ENCODE measurements at regions not wholly inside any gene's neighbourhood (a gene's known extent, or its start where the extent isn't known, plus 50 kb on each side); places are given as distances from the start of the nearest gene placed in this dataset.

- no peak for TF ChIP-seq HNRNPLL (IDR thresholded peaks at IDR 0.05; ENCODE audit: low read depth, low read length, poor library complexity, severe bottlenecking)
- no peak for TF ChIP-seq GABPB2 (CRISPR knock-in tag; conservative IDR thresholded peaks at IDR 0.05)
- no peak for TF ChIP-seq ARID1B (IDR thresholded peaks at IDR 0.05)
- TF ChIP-seq ZNF124 (CRISPR knock-in tag; IDR thresholded peaks at IDR 0.05): no peak
- no peak for TF ChIP-seq CHCHD3 (CRISPR knock-in tag; IDR thresholded peaks at IDR 0.05)
- no peak for TF ChIP-seq ZEB2 (IDR thresholded peaks at IDR 0.05)
- no peak for TF ChIP-seq BRD4 (IDR thresholded peaks at IDR 0.05)
These were observed 140.4 kb upstream of the MMADHC start (continued) for GRCh38 chr2:149727927-149728326.

GRCh38 chr2:149725234-149725633 is 137.7 kb upstream of the MMADHC start:
- intact Hi-C loops (cut with micrococcal nuclease): no loop called here
- 0% methylated on average over 2 of the region's 2 CpGs for WGBS (ENCODE audit: insufficient coverage, low coverage, missing lambda C conversion rate)
- H3K4me1 ChIP-seq (replicated peaks in 1 of 2; ENCODE audit: control insufficient read depth in 2 of 2, insufficient read depth in 2 of 2, low read length in 2 of 2): no peaks in the 10 kb centered on the region
- H3K79me2 ChIP-seq (ENCODE audit: control insufficient read depth, insufficient read depth, low read length): no peaks in the 10 kb centered on the region
- H2AFZ ChIP-seq (ENCODE audit: low read depth, low read length): no peak overlapping the region
- CTCF ChIA-PET (ENCODE audit: low intra/inter-chr PET ratio): no interaction called here
- H4K20me1 ChIP-seq (replicated peaks; ENCODE audit: control insufficient read depth, insufficient read depth, low read length): no peaks in the 10 kb centered on the region
- in situ Hi-C loops (cut with MboI): no loop called here
- no peak for ATAC-seq
- H3K27ac ChIP-seq (ENCODE audit: extremely low read depth, low read depth, low read length): no peak overlapping the region
- H3K4me3 ChIP-seq: no peak overlapping the region
- POLR2A ChIA-PET: no interaction called here
- no peak overlapping the region for H3K9ac ChIP-seq (ENCODE audit: insufficient read depth in 1 of 2, low read depth in 2 of 2, low read length in 2 of 2)
- no peak for DNase-seq (ENCODE audit: extremely low read depth in 1 of 4, low spot score in 3 of 4)
- H3K27me3 ChIP-seq (ENCODE audit: control insufficient read depth in 2 of 2, insufficient read depth in 2 of 2, low read length in 2 of 2): no peaks in the 10 kb centered on the region
- no peaks in the 10 kb centered on the region for H3K9me3 ChIP-seq (replicated peaks; ENCODE audit: control insufficient read depth, insufficient read depth, low read depth, low read length)
- no peak overlapping the region for H3K4me2 ChIP-seq (ENCODE audit: insufficient read depth, low read length)
- no peaks in the 10 kb centered on the region for H3K9me1 ChIP-seq (ENCODE audit: control insufficient read depth, insufficient read depth, low read length)
- H3K36me3 ChIP-seq (ENCODE audit: control insufficient read depth, insufficient read depth, low read length): no peaks in the 10 kb centered on the region
- no peak for FAIRE-seq
- no TSS peak for BruUV-seq (replicated peaks)
- TF ChIP-seq ZNF263 (CRISPR knock-in tag; IDR thresholded peaks at IDR 0.05; ENCODE audit: borderline replicate concordance) (no peak), ZNF696 (CRISPR knock-in tag; conservative IDR thresholded peaks at IDR 0.05) (no peak), ATF4 (CRISPR knock-in tag; IDR thresholded peaks at IDR 0.05) (no peak), IRF9 (tag; IDR thresholded peaks at IDR 0.05) (no peak), RCOR1 (IDR thresholded peaks at IDR 0.05; ENCODE audit: borderline replicate concordance in 1 of 2, low read depth in 2 of 2, low read length in 2 of 2) (no peak), ZNF239 (CRISPR knock-in tag; IDR thresholded peaks at IDR 0.05) (no peak), ZNF77 (CRISPR knock-in tag; IDR thresholded peaks at IDR 0.05) (no peak), TRIM25 (IDR thresholded peaks at IDR 0.05; ENCODE audit: borderline replicate concordance) (no peak), KAT2B (IDR thresholded peaks at IDR 0.05; ENCODE audit: low read depth, low read length) (no peak), ZNF384 (IDR thresholded peaks at IDR 0.05; ENCODE audit: low read depth, low read length) (no peak), TOE1 (IDR thresholded peaks at IDR 0.05; ENCODE audit: borderline replicate concordance) (no peak), TOE1 (CRISPR knock-in tag; IDR thresholded peaks at IDR 0.05; ENCODE audit: borderline replicate concordance, low read depth) (no peak), MTA3 (IDR thresholded peaks at IDR 0.05; ENCODE audit: borderline replicate concordance) (no peak), IRF2 (CRISPR knock-in tag; IDR thresholded peaks at IDR 0.05) (no peak), KLF6 (CRISPR knock-in tag; IDR thresholded peaks at IDR 0.05; ENCODE audit: borderline replicate concordance) (no peak), SMARCA5 (IDR thresholded peaks at IDR 0.05) (no peak)

Data from K562 (cell line).